K562 (cell line): ENCODE measurements at regions not wholly inside any gene's neighbourhood (a gene's known extent, or its start where the extent isn't known, plus 50 kb on each side); places are given as distances from the start of the nearest gene placed in this dataset.

Source experiments
- ATAC-seq: fragments of 200-7000 bp; cut with Tn5 transposase; 3 replicates; pipeline ENCODE4 v1.9.1; 2020; ENCODE audit warnings: moderate library complexity
- BruUV-seq: library from RNA; stranded (reverse); fragments of 400-500 nt; replicated peaks from 2 replicates; lab custom pipeline; 2021; lab: Mats Ljungman, UMichigan
- CTCF ChIA-PET: fragments of 300-600 bp; formaldehyde crosslinking; extraction: SDS; loops from one replicate; lab custom pipeline; 2021; ENCODE audit warnings: low intra/inter-chr PET ratio; lab: Yijun Ruan, JAX
- POLR2A ChIA-PET: fragments of 300-600, 350-650 bp; sonication (Branson Sonifier 250); formaldehyde crosslinking; extraction: SDS; loops from one replicate; lab custom pipeline; 2021; ENCODE audit warnings: antibody characterized with exemption, inconsistent platforms; lab: Yijun Ruan, JAX
- DNase-seq, 4 experiments: peaks; one replicate each; pipeline versions ENCODE4 v3.0.0 to v3.0.0-alpha.2; 2011 to 2018; ENCODE audit warnings: low spot score in 3 of 4, mixed read lengths in 3 of 4; ENCODE audit errors: extremely low read depth in 1 of 4
- FAIRE-seq: peaks from 2 replicates; lab custom pipeline; 2011; peaks lifted over from hg19 to GRCh38; lab: Jason Lieb, UNC
- H2AFZ ChIP-seq: 2 replicates; pipeline ENCODE4 v1.6.0; 2011; ENCODE audit warnings: low read depth, low read length, control low read depth, inconsistent platforms
- H3K27ac ChIP-seq: fragments of 200-600 bp; 3 replicates; pipeline ENCODE4 v1.8.0; 2011; ENCODE audit warnings: low read depth, mild to moderate bottlenecking, control low read depth, inconsistent platforms, low read length, moderate library complexity, mixed read lengths; ENCODE audit errors: extremely low read depth
- H3K27me3 ChIP-seq, 2 experiments: fragments of 300-600 bp in 1 of 2; 2 replicates in 1 of 2; 3 replicates in 1 of 2; pipeline versions ENCODE4 v1.6.0 to v1.8.0; 2011; ENCODE audit warnings: inconsistent platforms in 2 of 2, low read length in 2 of 2, mild to moderate bottlenecking in 1 of 2, mixed read lengths in 1 of 2, moderate library complexity in 1 of 2; ENCODE audit not compliant: control insufficient read depth in 2 of 2, insufficient read depth in 2 of 2
- H3K36me3 ChIP-seq: fragments of 300-600 bp; 3 replicates; pipeline ENCODE4 v1.8.0; 2011; ENCODE audit warnings: mild to moderate bottlenecking, low read length, inconsistent platforms; ENCODE audit not compliant: control insufficient read depth, insufficient read depth
- H3K4me1 ChIP-seq, 2 experiments: fragments of 200-600 bp in 1 of 2; replicated peaks in 1 of 2; 2 replicates in 1 of 2; 3 replicates in 1 of 2; pipeline versions ENCODE4 v1.5.1 to v1.8.0; 2011; ENCODE audit warnings: inconsistent platforms in 2 of 2, low read length in 2 of 2, mild to moderate bottlenecking in 1 of 2, mixed read lengths in 1 of 2, moderate library complexity in 1 of 2; ENCODE audit not compliant: control insufficient read depth in 2 of 2, insufficient read depth in 2 of 2
- H3K4me2 ChIP-seq: 2 replicates; pipeline ENCODE4 v1.6.1; 2011; ENCODE audit warnings: low read length, control low read depth, inconsistent platforms, mixed read lengths; ENCODE audit not compliant: insufficient read depth
- H3K4me3 ChIP-seq: fragments of 200-600 bp; sonication (generic), shearing (Covaris generic); 2 replicates; pipeline ENCODE4 v1.5.1; 2016; ENCODE audit warnings: control low read depth, inconsistent platforms
- H3K79me2 ChIP-seq: fragments of 200-600 bp; 3 replicates; pipeline ENCODE4 v1.8.0; 2011; ENCODE audit warnings: low read length, inconsistent platforms; ENCODE audit not compliant: control insufficient read depth, insufficient read depth
- H3K9ac ChIP-seq, 2 experiments: 2 replicates each; pipeline versions ENCODE4 v1.6.0 to v1.6.1; 2011; ENCODE audit warnings: low read depth in 2 of 2, low read length in 2 of 2, control low read depth in 1 of 2, inconsistent platforms in 1 of 2, mild to moderate bottlenecking in 1 of 2, mixed read lengths in 1 of 2; ENCODE audit not compliant: insufficient read depth in 1 of 2
- H3K9me1 ChIP-seq: one replicate; pipeline ENCODE4 v1.6.0; 2011; ENCODE audit warnings: inconsistent platforms, mild to moderate bottlenecking, low read length, moderate library complexity; ENCODE audit not compliant: control insufficient read depth, insufficient read depth
- H3K9me3 ChIP-seq: replicated peaks from 2 replicates; pipeline ENCODE4 v1.5.1; 2011; ENCODE audit warnings: low read depth, low read length, inconsistent platforms; ENCODE audit not compliant: control insufficient read depth, insufficient read depth
- H4K20me1 ChIP-seq: replicated peaks from 2 replicates; pipeline ENCODE4 v1.6.1; 2011; ENCODE audit warnings: low read length, inconsistent platforms, mixed read lengths; ENCODE audit not compliant: control insufficient read depth, insufficient read depth
- BHLHE40 ChIP-seq: IDR thresholded peaks from 2 replicates; pipeline ENCODE4 v1.6.1; 2011; ENCODE audit warnings: low read length, improper control_type of control experiment
- CBX8 ChIP-seq: fragments of 200-600 bp; sonication (generic); IDR thresholded peaks from 2 replicates; pipeline ENCODE4 v1.6.1; 2012; ENCODE audit warnings: borderline replicate concordance, mixed run types, low read depth, mild to moderate bottlenecking, moderate library complexity, mixed read lengths, low read length, control low read depth, inconsistent platforms; ENCODE audit not compliant: poor library complexity, severe bottlenecking; ENCODE audit errors: extremely low read depth
- CHD2 ChIP-seq: IDR thresholded peaks from 2 replicates; pipeline ENCODE4 v1.6.1; 2011; ENCODE audit warnings: low read depth, low read length
- EP400 ChIP-seq: fragments of 450-650 bp; IDR thresholded peaks from 2 replicates; pipeline ENCODE4 v1.6.1; 2017; ENCODE audit warnings: antibody characterized with exemption, mild to moderate bottlenecking, moderate library complexity
- GABPB2 ChIP-seq: fragments of 250-450 bp; sonication (Bioruptor Pico); conservative IDR thresholded peaks from 2 replicates; pipeline ENCODE4 v1.5.1; 2021; ENCODE audit warnings: mild to moderate bottlenecking
- NFYB ChIP-seq: IDR thresholded peaks from 2 replicates; pipeline ENCODE4 v1.6.1; 2011; ENCODE audit warnings: mild to moderate bottlenecking, moderate library complexity; ENCODE audit not compliant: insufficient read length; ENCODE audit errors: extremely low read depth
- PCBP2 ChIP-seq: fragments of 200-400 bp; formaldehyde crosslinking; IDR thresholded peaks from 2 replicates; pipeline ENCODE4 v1.6.1; 2018; ENCODE audit warnings: low read length, low read depth, mild to moderate bottlenecking, moderate library complexity; ENCODE audit not compliant: poor library complexity, severe bottlenecking
- SMAD3 ChIP-seq: fragments of 450-650 bp; formaldehyde crosslinking; conservative IDR thresholded peaks from 2 replicates; pipeline ENCODE4 v1.4.0; 2020; ENCODE audit warnings: mild to moderate bottlenecking
- SRSF3 ChIP-seq: fragments of 200-400 bp; formaldehyde crosslinking; IDR thresholded peaks from 2 replicates; pipeline ENCODE4 v1.6.1; 2016; ENCODE audit warnings: mild to moderate bottlenecking, low read length, moderate library complexity; ENCODE audit not compliant: insufficient read depth
- ZNF445 ChIP-seq: fragments of 250-450 bp; sonication (Bioruptor Pico); IDR thresholded peaks from 2 replicates; pipeline ENCODE4 v1.4.0; 2020; ENCODE audit warnings: low read depth, mild to moderate bottlenecking, moderate library complexity
- WGBS: fragments of 100-300 bp; shearing (Covaris generic); methylation state at CpG from one replicate; pipeline ENCODE4 v1.1.6; 2016; ENCODE audit warnings: low coverage, mixed read lengths; ENCODE audit not compliant: insufficient coverage; ENCODE audit errors: missing lambda C conversion rate; 5-methylcytosine and 5-hydroxymethylcytosine counted together
- in situ Hi-C: fragments of 300-500 bp; cut with MboI; formaldehyde crosslinking; loops from 4 replicates; pipeline ENCODE4 v1.15.0; 2018; ENCODE audit warnings: inconsistent platforms, mixed read lengths
- intact Hi-C: fragments of 100-400 bp; cut with micrococcal nuclease; formaldehyde crosslinking; loops from 2 replicates; pipeline ENCODE4 v1.14.2; 2022
- TF ChIP-seq, protein P1 (sequence below), 2 experiments: fragments of 450-650 bp; IDR thresholded peaks; 2 replicates each; pipeline ENCODE4 v1.6.1; 2016; ENCODE audit warnings: mild to moderate bottlenecking in 2 of 2, borderline replicate concordance in 1 of 2, low read depth in 1 of 2, moderate library complexity in 1 of 2

DNA sequence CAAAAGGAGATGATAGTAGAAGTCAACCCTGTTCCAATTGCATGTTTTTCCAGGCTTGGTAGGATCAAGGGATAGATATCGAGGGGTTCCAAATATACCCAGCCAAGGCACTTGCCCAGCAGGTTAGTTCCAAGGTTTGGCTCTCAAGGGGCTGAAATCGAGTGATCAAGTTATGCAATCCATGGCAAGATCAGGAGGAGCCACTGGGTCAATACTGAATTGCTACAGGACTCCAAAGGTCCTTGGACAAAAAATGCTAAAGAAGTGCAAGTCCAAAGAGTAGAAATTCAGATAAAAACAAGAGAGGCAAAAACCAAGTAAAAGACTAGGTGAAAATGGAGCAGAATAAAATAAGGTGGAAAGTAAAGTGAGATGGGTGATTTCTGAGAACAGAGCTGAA lies 179.1 kb upstream of the RFX3 start:
- in situ Hi-C loops (no loop called here), intact Hi-C loops (no loop called here)
- Histone ChIP-seq H3K9ac (no peak overlapping the region), H3K9me3 (no peaks in the 10 kb centered on the region), H3K27me3 (no peaks in the 10 kb centered on the region), H4K20me1 (no peaks in the 10 kb centered on the region), H3K4me1 (no peaks in the 10 kb centered on the region), H3K79me2 (no peaks in the 10 kb centered on the region), H3K4me2 (no peak overlapping the region), H3K4me3 (no peak overlapping the region), H3K9me1 (no peaks in the 10 kb centered on the region), H2AFZ (no peak overlapping the region), H3K27ac (no peak overlapping the region), H3K36me3 (no peaks in the 10 kb centered on the region)
- ChIA-PET CTCF (no interaction called here), POLR2A (no interaction called here)
- 0% methylated on average over 2 of the region's 2 CpGs for WGBS
- ATAC-seq (no peak), FAIRE-seq (no peak), DNase-seq (no peak)
- no TSS peak for BruUV-seq
- TF ChIP-seq BHLHE40 (no peak), ZNF445 (CRISPR knock-in tag) (no peak), SRSF3 (no peak), GABPB2 (CRISPR knock-in tag) (no peak), EP400 (no peak), CBX8 (no peak), PCBP2 (no peak), CHD2 (no peak), SMAD3 (no peak), NFYB (no peak)
- TF ChIP-seq, protein P1, sequence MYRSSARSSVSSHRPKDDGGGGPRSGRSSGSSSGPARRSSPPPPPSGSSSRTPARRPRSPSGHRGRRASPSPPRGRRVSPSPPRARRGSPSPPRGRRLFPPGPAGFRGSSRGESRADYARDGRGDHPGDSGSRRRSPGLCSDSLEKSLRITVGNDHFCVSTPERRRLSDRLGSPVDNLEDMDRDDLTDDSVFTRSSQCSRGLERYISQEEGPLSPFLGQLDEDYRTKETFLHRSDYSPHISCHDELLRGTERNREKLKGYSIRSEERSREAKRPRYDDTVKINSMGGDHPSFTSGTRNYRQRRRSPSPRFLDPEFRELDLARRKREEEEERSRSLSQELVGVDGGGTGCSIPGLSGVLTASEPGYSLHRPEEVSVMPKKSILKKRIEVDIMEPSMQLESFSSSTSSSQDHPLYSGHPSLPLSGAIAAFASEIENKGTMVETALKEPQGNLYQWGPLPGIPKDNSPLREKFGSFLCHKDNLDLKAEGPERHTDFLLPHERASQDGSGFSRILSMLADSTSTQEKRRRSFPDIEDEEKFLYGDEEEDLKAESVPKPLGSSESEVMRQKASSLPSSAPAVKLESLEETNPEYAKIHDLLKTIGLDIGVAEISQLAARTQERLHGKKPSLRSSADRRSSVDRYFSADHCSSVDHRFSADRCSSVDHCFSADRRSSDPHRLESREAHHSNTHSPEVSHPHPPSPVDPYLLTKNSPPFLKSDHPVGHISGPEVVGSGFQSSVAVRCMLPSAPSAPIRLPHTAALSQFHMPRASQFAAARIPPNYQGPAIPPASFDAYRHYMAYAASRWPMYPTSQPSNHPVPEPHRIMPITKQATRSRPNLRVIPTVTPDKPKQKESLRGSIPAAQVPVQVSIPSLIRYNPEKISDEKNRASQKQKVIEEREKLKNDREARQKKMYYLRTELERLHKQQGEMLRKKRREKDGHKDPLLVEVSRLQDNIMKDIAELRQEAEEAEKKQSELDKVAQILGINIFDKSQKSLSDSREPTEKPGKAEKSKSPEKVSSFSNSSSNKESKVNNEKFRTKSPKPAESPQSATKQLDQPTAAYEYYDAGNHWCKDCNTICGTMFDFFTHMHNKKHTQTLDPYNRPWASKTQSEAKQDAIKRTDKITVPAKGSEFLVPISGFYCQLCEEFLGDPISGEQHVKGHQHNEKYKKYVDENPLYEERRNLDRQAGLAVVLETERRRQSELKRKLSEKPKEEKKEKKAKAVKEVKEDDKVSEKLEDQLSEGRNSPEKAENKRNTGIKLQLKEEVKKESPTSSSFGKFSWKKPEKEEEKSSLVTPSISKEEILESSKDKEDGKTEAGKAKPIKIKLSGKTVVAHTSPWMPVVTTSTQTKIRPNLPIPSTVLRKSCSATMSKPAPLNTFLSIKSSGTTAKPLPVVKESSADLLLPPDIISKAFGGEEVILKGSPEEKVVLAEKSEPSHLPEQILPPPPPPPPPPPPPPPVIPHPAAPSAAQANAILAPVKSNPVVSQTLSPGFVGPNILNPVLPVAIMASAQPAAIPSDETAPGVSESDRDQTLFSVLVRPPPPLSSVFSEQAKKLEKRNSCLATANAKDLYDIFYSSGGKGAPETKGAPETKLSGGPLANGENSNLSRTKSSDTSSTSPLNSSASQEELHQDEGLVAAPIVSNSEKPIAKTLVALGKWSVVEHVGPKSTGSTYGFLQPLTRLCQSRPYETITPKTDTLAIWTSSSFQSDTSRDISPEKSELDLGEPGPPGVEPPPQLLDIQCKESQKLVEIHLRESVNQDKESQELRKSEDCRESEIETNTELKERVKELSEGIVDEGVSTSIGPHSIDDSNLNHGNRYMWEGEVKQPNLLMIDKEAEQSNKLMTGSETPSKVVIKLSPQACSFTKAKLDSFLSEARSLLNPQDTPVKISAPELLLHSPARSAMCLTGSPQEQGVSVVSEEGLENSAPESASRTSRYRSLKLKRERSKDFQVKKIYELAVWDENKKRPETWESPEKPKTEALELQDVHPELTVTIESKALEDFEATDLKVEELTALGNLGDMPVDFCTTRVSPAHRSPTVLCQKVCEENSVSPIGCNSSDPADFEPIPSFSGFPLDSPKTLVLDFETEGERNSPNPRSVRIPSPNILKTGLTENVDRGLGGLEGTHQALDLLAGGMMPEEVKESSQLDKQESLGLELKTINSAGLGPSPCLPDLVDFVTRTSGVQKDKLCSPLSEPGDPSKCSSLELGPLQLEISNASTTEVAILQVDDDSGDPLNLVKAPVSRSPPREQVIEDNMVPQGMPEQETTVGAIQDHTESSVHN (IDR thresholded peaks at IDR 0.05; ENCODE audit: borderline replicate concordance in 1 of 2, low read depth in 1 of 2) = no peak
